ENCODE measurements at regions not wholly inside any gene's neighbourhood (a gene's known extent, or its start where the extent isn't known, plus 50 kb on each side); places are given as distances from the start of the nearest gene placed in this dataset.

GRCh38 chr20:10909803-10910202 is 236.0 kb upstream of the JAG1 start:
- H3K18ac ChIP-seq (ENCODE audit: extremely low read depth, low read length), result no peak overlapping the region
- ChIA-PET POLR2A (ENCODE audit: partially characterized antibody) (no interaction called here), CTCF (ENCODE audit: partially characterized antibody) (interaction anchor here (1.2 kb wide), 2 partner anchors 14 to 25 kb away, joined by 4 to 8 read pairs; no protein-coding TSS in a partner anchor)
- H3K4me1 ChIP-seq (replicated peaks in 1 of 4; ENCODE audit: control insufficient read depth in 3 of 4, insufficient read depth in 4 of 4, low read length in 3 of 4), result peaks cover 0 to 4% (median 0%) of the 10 kb centered on the region in 4 experiments; a peak in 1 of 7 replicates
- no peaks in the 10 kb centered on the region for H3K79me1 ChIP-seq (ENCODE audit: low read depth, low read length)
- H2AK5ac ChIP-seq (ENCODE audit: low read depth, low read length), result no peak overlapping the region
- H3K4me3 ChIP-seq (ENCODE audit: extremely low read depth in 1 of 4, insufficient read depth in 2 of 4, low read depth in 3 of 4, low read length in 4 of 4), result no peak overlapping the region
- no peak for TF ChIP-seq RFX5 (IDR thresholded peaks at IDR 0.05; ENCODE audit: borderline replicate concordance, low read depth, low read length)
- TF ChIP-seq PHF8 (conservative IDR thresholded peaks at IDR 0.05; ENCODE audit: low read depth, low read length), result no peak
- TF ChIP-seq SIN3A (conservative IDR thresholded peaks at IDR 0.05 in 1 of 2, IDR thresholded peaks at IDR 0.05 in 1 of 2; ENCODE audit: low read depth in 1 of 2, low read length in 2 of 2), result no peak
- TF ChIP-seq HDAC6 (IDR thresholded peaks at IDR 0.05; ENCODE audit: low read depth, low read length), result no peak
- TF ChIP-seq NANOG (IDR thresholded peaks at IDR 0.05; ENCODE audit: insufficient read depth, low read depth, low read length, poor library complexity, severe bottlenecking), result no peak
- no peak for TF ChIP-seq USF2 (IDR thresholded peaks at IDR 0.05; ENCODE audit: low read length)
- no peak for TF ChIP-seq SUZ12 (IDR thresholded peaks at IDR 0.05; ENCODE audit: low read length)
- no peak for TF ChIP-seq POLR2A (IDR thresholded peaks at IDR 0.05; ENCODE audit: control extremely low read depth in 1 of 2, low read depth in 2 of 2, low read length in 2 of 2)
- TF ChIP-seq ZNF274 (IDR thresholded peaks at IDR 0.05; ENCODE audit: borderline replicate concordance, extremely low read depth, low read length), result no peak
- TF ChIP-seq POLR2AphosphoS5 (IDR thresholded peaks at IDR 0.05; ENCODE audit: low read depth, low read length), result no peak
- no peak for TF ChIP-seq RAD21 (IDR thresholded peaks at IDR 0.05 in 1 of 2, conservative IDR thresholded peaks at IDR 0.05 in 1 of 2; ENCODE audit: low read depth in 2 of 2, low read length in 2 of 2)
- TF ChIP-seq CBX8 (IDR thresholded peaks at IDR 0.05; ENCODE audit: borderline replicate concordance, low read depth, low read length), result no peak
- TF ChIP-seq CTBP2 (IDR thresholded peaks at IDR 0.05; ENCODE audit: borderline replicate concordance, insufficient read depth, insufficient read length, low read length), result no peak
- TF ChIP-seq EP300 (IDR thresholded peaks at IDR 0.05; ENCODE audit: borderline replicate concordance in 1 of 2, low read depth in 2 of 2, low read length in 2 of 2), result no peak
- H2BK12ac ChIP-seq (ENCODE audit: low read depth, low read length), result no peak overlapping the region
- no peak for DNase-seq (ENCODE audit: low read depth in 1 of 2, low spot score in 2 of 2)
- H3K4ac ChIP-seq (replicated peaks; ENCODE audit: insufficient read length, low read depth, low read length), result no peak overlapping the region
- no peak overlapping the region for H4K8ac ChIP-seq (ENCODE audit: extremely low read depth, insufficient read depth, low read length)
- H3K56ac ChIP-seq (replicated peaks; ENCODE audit: insufficient read length, low read depth, low read length), result no peak overlapping the region
- no peak overlapping the region for H3K14ac ChIP-seq (ENCODE audit: insufficient read length)
- H4K5ac ChIP-seq (ENCODE audit: insufficient read length, low read depth, low read length), result no peak overlapping the region
- no peak for FAIRE-seq
- H3K79me2 ChIP-seq (ENCODE audit: control insufficient read depth in 1 of 2, insufficient read depth in 2 of 2, low read length in 2 of 2), result no peaks in the 10 kb centered on the region
- H3K27ac ChIP-seq (ENCODE audit: low read depth, low read length), result no peak overlapping the region
- H2BK120ac ChIP-seq (replicated peaks; ENCODE audit: low read depth, low read length), result no peak overlapping the region
- no peaks in the 10 kb centered on the region for H3K9me3 ChIP-seq (ENCODE audit: insufficient read depth in 2 of 2, low read depth in 1 of 2, low read length in 1 of 2)
- no peak overlapping the region for H2BK15ac ChIP-seq (ENCODE audit: low read length)
- H3K4me2 ChIP-seq (ENCODE audit: insufficient read depth in 1 of 2, low read depth in 2 of 2, low read length in 2 of 2), result no peak overlapping the region
- H2BK20ac ChIP-seq (ENCODE audit: low read length), result no peak overlapping the region
- no peaks in the 10 kb centered on the region for H3K27me3 ChIP-seq (replicated peaks in 1 of 4; ENCODE audit: control insufficient read depth in 3 of 4, extremely low read depth in 1 of 4, insufficient read depth in 3 of 4, low read length in 3 of 4)
- H4K91ac ChIP-seq (replicated peaks; ENCODE audit: insufficient read length, low read length), result no peak overlapping the region
- no peak overlapping the region for H2AFZ ChIP-seq (ENCODE audit: low read length)
- H2BK5ac ChIP-seq (ENCODE audit: low read depth, low read length), result no peak overlapping the region
- H3K23me2 ChIP-seq (ENCODE audit: low read depth, low read length), result no peaks in the 10 kb centered on the region
- no peak overlapping the region for H3K9ac ChIP-seq (replicated peaks in 1 of 4; ENCODE audit: extremely low read depth in 1 of 4, low read depth in 3 of 4, low read length in 3 of 4)
- no peak overlapping the region for H3K23ac ChIP-seq (ENCODE audit: insufficient read length)
- H3K36me3 ChIP-seq (ENCODE audit: control insufficient read depth in 2 of 4, insufficient read depth in 4 of 4, low read length in 3 of 4), result no peaks in the 10 kb centered on the region
- no peaks in the 10 kb centered on the region for H4K20me1 ChIP-seq (replicated peaks in 1 of 2; ENCODE audit: control insufficient read depth in 1 of 2, insufficient read depth in 2 of 2, low read length in 2 of 2)

All from H1 (cell line).